NCI-H2081 (cell line): ENCODE measurements at regions not wholly inside any gene's neighbourhood (a gene's known extent, or its start where the extent isn't known, plus 50 kb on each side); places are given as distances from the start of the nearest gene placed in this dataset.
"Not testable (repeated sequence)": the region's sequence is repeated elsewhere in the genome, so short reads cannot be mapped to it uniquely, and the experiment has no call there.

ENCODE experiments used
- DNase-seq, 2 experiments: peaks; one replicate each; lab custom pipeline; 2025; lab: John Stamatoyannopoulos, UW

GRCh38 chr2:143850084-143850483 is 669.8 kb downstream of the ZEB2 start:
- DNase-seq = no peak

GRCh38 chr2:143847257-143847656 is 672.7 kb downstream of the ZEB2 start:
- no peak for DNase-seq

- no peak for DNase-seq
These were observed 674.9 kb downstream of the ZEB2 start for GRCh38 chr2:143844986-143845385.

- DNase-seq = no peak
These were observed 676.2 kb downstream of the ZEB2 start for GRCh38 chr2:143843686-143844085.

- DNase-seq = no peak
These were observed 677.1 kb downstream of the ZEB2 start for GRCh38 chr2:143842836-143843235.

- DNase-seq = no peak
These were observed 678.0 kb downstream of the ZEB2 start for GRCh38 chr2:143841935-143842334.

- no peak for DNase-seq
These were observed 679.3 kb downstream of the ZEB2 start for GRCh38 chr2:143840601-143841000.

- DNase-seq = no peak
These were observed 679.7 kb downstream of the ZEB2 start for GRCh38 chr2:143840194-143840593.

GRCh38 chr2:143839456-143839855 is 680.5 kb downstream of the ZEB2 start:
- no peak for DNase-seq

GRCh38 chr2:143837055-143837454 is 682.9 kb downstream of the ZEB2 start:
- DNase-seq = not testable (repeated sequence)

GRCh38 chr2:143835481-143835880 is 684.4 kb downstream of the ZEB2 start:
- no peak for DNase-seq

- no peak for DNase-seq
These were observed 686.8 kb downstream of the ZEB2 start for GRCh38 chr2:143833015-143833660.

GRCh38 chr2:143830476-143830875 is 689.4 kb downstream of the ZEB2 start:
- DNase-seq = no peak

GRCh38 chr2:143828763-143829537 is 691.0 kb downstream of the ZEB2 start:
- DNase-seq = no peak

- no peak for DNase-seq
These were observed 695.1 kb downstream of the ZEB2 start for GRCh38 chr2:143824791-143825190.

GRCh38 chr2:143823876-143824275 is 694.7 kb downstream of the ARHGAP15 start:
- DNase-seq = no peak

- DNase-seq = no peak
These were observed 694.1 kb downstream of the ARHGAP15 start for GRCh38 chr2:143823296-143823695.

GRCh38 chr2:143822736-143823135 is 693.5 kb downstream of the ARHGAP15 start:
- DNase-seq = no peak

- no peak for DNase-seq
These were observed 690.5 kb downstream of the ARHGAP15 start for GRCh38 chr2:143819764-143820163.

- DNase-seq = no peak
These were observed 690.0 kb downstream of the ARHGAP15 start for GRCh38 chr2:143819190-143819735.
